ENCODE measurements at regions not wholly inside any gene's neighbourhood (a gene's known extent, or its start where the extent isn't known, plus 50 kb on each side); places are given as distances from the start of the nearest gene placed in this dataset.

- peak; percentile 95 for FAIRE-seq
- H3K4me1 ChIP-seq (ENCODE audit: insufficient read depth, low read length): peaks cover 42% of the 10 kb centered on the region
- H3K9ac ChIP-seq (ENCODE audit: insufficient read depth, low read depth, low read length): no peak overlapping the region
- ChIA-PET CTCF (ENCODE audit: low intra/inter-chr PET ratio, low total read pairs) (interaction anchor here (0.5 to 2.1 kb wide), 3 partner anchors 100 to 1518 kb away, joined by 3 to 14 read pairs (median 8); no protein-coding TSS in a partner anchor), POLR2A (no interaction called here)
- BruUV-seq (replicated peaks): no TSS peak
- no peaks in the 10 kb centered on the region for H3K36me3 ChIP-seq (replicated peaks in 1 of 2; ENCODE audit: control insufficient read depth in 1 of 2, insufficient read depth in 2 of 2, low read length in 2 of 2)
- peak; percentile 60 for DNase-seq (ENCODE audit: low spot score)
- H3K27ac ChIP-seq (ENCODE audit: extremely low read length, insufficient read depth, low read length): no peak overlapping the region
- no peaks in the 10 kb centered on the region for H3K9me3 ChIP-seq (ENCODE audit: low read length)
- H3K4me3 ChIP-seq (replicated peaks in 1 of 3; ENCODE audit: insufficient read depth in 1 of 3, low read depth in 2 of 3, low read length in 3 of 3): peak overlapping the region in 1 of 3 experiments; percentile 47; a peak in 2 of 6 replicates
- WGBS (ENCODE audit: low lambda C conversion rate): 8% methylated on average over 11 of the region's 13 CpGs
- in situ Hi-C loops (cut with HindIII; ENCODE audit: extremely low pct_ligation_motif_present, low pct_unique_long_range_greater_than_20kb): loop anchor here (5.0 kb wide), 2 partner anchors 100 to 325 kb away; no protein-coding TSS in a partner anchor
- H4K20me1 ChIP-seq (ENCODE audit: insufficient read depth, low read length): no peaks in the 10 kb centered on the region
- peak overlapping the region; percentile 3 for H2AFZ ChIP-seq (ENCODE audit: low read length)
- H3K27me3 ChIP-seq (ENCODE audit: control insufficient read depth in 1 of 2, insufficient read depth in 2 of 2, low read length in 2 of 2): peaks cover 0 to 13% of the 10 kb centered on the region in 2 experiments; a peak in 1 of 5 replicates
- peak; percentile 92 for ATAC-seq
- intact Hi-C loops (cut with micrococcal nuclease; ENCODE audit: unreplicated experiment): loop anchor here (1.0 to 5.0 kb wide), 3 partner anchors 60 to 286 kb away; no protein-coding TSS in a partner anchor
- H3K79me2 ChIP-seq (ENCODE audit: insufficient read depth, low read length): no peaks in the 10 kb centered on the region
- H3K4me2 ChIP-seq (ENCODE audit: low read depth, low read length): peak overlapping the region; percentile 75
- 0 out of 4 replicates have a peak, but pooled peaks of 1 of the 2 experiments have one; percentile 46 for TF ChIP-seq HMGXB4 (CRISPR knock-in tag; IDR thresholded peaks at IDR 0.05; ENCODE audit: borderline replicate concordance in 1 of 2, low read depth in 1 of 2)
- TF ChIP-seq NCOA2 (CRISPR knock-in tag; IDR thresholded peaks at IDR 0.05): no peak
- no peak for TF ChIP-seq REST (IDR thresholded peaks at IDR 0.05; ENCODE audit: borderline replicate concordance in 1 of 2, low read depth in 1 of 2, low read length in 2 of 2)
- 0 out of 2 replicates have a peak, but pooled peaks have one; percentile 52 for TF ChIP-seq SP140L (CRISPR knock-in tag; IDR thresholded peaks at IDR 0.05; ENCODE audit: borderline replicate concordance)
- peak; percentile 76 for TF ChIP-seq RAD21 (CRISPR knock-in tag; IDR thresholded peaks at IDR 0.05)
- TF ChIP-seq ZNF292 (CRISPR knock-in tag; IDR thresholded peaks at IDR 0.05; ENCODE audit: borderline replicate concordance, low read depth): 0 out of 2 replicates have a peak, but pooled peaks have one; percentile 19
- TF ChIP-seq ZNF121 (CRISPR knock-in tag; IDR thresholded peaks at IDR 0.05): peak; percentile 95
- 0 out of 2 replicates have a peak, but pooled peaks have one; percentile 14 for TF ChIP-seq ZFX (CRISPR knock-in tag; IDR thresholded peaks at IDR 0.05; ENCODE audit: low read depth)
- peak; percentile 56 for TF ChIP-seq SMC3 (IDR thresholded peaks at IDR 0.05; ENCODE audit: low read length)
- peak; percentile 88 for TF ChIP-seq CTCF (CRISPR knock-in tag; IDR thresholded peaks at IDR 0.05)
- TF ChIP-seq SALL2 (CRISPR knock-in tag; IDR thresholded peaks at IDR 0.05): no peak
- peak; percentile 29; the same call in 1 of the 2 replicates for TF ChIP-seq ZNF652 (CRISPR knock-in tag; IDR thresholded peaks at IDR 0.05; ENCODE audit: borderline replicate concordance, low read depth)
Measured at GRCh38 chr18:8982416-8983183, 119.9 kb upstream of the NDUFV2 start.
